NCI-H748 (cell line): ENCODE measurements at regions not wholly inside any gene's neighbourhood (a gene's known extent, or its start where the extent isn't known, plus 50 kb on each side); places are given as distances from the start of the nearest gene placed in this dataset.
"Not testable (repeated sequence)": the region's sequence is repeated elsewhere in the genome, so short reads cannot be mapped to it uniquely, and the experiment has no call there.

Source experiments
- DNase-seq: peaks from one replicate; lab custom pipeline; 2025; ENCODE audit not compliant: unreplicated experiment; lab: John Stamatoyannopoulos, UW

DNA sequence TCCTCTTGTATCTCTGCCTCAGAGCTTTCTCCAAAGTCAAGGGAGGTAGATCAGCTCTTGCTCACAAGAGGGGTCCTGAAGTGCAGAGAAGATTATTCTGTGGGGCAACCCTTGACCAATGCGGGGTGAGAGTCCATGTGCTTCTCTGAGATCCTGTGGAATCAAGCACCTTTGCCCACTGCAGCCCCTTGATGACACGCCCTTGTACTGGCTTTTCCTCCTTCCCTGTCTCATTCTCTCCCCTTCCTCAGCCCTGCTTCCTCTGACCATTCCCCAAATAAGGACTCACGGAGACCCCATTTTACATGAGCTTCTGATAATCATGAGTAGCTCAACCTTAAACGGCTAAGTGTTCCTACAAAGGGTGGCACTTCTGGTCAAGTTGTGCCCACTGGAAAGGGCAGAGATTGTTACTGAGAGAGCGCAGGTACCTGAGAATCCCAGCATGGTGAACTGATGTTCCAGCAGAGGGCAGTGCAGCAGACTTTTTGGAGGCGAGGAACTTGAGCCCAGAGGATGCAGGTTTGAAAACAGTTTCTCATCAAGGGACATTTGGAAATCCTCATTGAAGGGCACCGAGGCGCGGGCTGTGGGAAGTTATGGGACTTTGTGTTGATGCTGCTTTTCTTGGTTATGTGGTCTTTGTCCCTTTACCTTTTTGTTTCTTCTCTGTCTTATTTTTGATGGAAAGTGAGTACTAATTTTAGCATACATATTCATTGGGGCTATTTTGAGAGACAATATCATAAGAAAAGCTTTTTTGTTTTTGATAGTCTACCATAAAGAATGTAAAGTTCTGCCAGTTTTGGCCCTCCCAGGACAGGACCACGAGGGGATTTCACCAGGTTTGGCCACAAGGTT, 201.3 kb downstream of the RBM46 start:
- DNase-seq: peak; percentile 55

DNA sequence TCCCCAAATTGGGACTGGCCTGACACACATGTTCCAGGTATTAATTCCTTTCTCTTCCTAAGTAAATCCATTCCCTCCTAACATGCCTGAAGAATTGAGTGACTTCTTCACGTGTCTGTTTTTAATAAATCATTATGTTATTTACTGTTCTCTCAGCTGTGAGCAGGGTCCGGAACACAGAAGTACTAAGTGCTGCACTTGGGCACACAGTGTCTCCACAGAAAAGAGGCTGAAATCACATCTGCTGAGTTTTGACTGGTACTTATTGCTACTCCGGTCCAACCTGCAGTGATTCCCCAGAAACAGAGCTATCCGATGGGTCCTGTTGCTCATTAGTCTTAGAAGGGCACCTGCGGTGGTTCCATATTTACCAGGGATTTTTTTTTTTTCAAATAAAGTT, 202.6 kb downstream of the RBM46 start:
- no peak for DNase-seq

DNA sequence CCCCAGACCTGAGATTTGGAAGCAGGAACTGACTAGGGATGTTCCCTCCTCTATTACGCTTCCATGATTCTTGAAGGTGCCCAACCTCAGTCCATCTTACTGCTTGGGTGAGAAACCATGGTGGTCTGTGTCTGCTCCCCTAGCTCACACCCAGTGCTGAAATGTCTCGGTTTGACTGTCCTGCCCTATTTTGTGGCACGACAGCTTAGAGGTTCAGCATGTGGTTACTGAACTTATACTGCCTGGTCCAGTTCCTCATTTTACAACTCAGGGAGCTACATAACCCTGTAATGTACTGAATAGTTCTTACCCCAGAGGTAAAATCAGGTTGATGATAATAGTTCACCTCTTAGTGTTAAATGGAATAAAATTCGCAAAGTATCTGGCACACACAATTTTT, 203.1 kb downstream of the RBM46 start:
- DNase-seq: no peak

DNA sequence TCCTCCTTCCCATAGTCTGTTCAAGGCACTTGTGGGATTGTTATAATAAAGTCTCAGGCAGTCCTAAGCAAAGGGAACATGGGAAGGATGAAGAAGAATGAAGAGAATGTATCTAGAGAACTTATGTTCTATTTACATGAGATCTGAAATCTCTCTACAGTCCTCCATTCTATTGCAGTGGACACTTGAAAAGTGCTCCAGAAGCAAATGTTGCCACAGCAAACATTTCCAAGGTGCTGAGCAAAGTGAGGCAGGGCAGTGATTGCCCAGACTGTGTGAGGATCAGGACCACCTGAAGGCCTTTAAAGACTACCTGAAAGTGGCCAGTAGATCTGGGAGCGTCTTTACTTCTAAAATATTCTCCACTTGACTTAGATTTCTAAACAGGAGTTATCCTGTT, 203.5 kb downstream of the RBM46 start:
- no peak for DNase-seq

DNA sequence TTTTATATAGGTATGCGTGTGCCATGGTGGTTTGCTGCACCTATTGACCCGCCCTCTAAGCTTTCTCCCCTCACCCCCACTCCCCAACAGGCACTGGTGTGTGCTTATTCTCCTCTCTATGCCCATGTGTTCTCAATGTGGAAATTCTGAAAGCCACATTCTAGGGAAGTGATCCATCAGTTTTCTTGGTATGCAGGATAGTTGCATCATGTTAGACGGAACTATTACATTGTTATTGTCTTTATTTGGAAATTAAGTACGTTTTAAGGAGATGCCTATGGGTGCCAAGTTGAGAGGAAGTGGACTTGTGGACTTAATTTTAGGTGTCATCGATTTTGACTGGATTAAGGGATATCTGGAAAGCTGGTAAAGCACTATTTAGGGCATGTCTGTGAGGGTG, 204.6 kb downstream of the RBM46 start:
- DNase-seq: no peak

DNA sequence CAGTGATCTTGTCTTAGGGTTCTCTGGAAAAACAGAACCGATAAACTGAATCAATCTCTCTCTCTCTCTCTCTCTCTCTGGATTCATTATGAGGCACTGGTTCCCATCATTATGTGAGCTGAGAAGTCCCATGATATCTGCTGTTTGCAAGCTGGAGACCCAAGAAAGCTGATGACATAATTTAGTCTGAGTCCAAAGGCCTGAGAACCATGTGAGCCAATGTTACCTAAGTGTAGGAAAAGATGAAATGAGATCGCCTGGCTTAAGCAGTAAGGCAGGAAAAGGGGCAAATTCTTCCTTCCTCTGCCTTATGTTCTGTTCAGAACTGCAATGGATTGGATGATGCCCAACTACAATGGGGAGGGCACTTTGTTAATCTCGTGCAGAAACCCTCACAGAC, 207.4 kb downstream of the RBM46 start:
- no peak for DNase-seq

DNA sequence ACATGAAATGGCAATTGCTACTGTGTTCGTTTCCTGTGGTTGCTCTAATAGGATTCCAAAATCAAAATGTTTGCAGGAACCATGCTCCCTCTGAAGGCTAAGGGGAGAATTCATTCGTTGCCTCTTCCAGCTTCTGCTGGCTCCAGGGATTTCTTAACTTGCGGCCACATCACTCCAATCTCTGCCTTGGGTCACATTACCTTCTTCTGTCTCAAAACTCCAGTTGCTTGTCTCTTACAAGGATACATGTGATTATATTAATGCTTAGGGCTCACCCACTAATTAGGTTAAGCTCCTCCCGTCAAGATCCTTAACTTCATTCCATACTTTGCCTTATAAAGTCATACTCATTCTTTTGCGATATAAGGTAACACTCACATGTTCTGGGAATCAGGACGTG, 208.4 kb downstream of the RBM46 start:
- DNase-seq: no peak

DNA sequence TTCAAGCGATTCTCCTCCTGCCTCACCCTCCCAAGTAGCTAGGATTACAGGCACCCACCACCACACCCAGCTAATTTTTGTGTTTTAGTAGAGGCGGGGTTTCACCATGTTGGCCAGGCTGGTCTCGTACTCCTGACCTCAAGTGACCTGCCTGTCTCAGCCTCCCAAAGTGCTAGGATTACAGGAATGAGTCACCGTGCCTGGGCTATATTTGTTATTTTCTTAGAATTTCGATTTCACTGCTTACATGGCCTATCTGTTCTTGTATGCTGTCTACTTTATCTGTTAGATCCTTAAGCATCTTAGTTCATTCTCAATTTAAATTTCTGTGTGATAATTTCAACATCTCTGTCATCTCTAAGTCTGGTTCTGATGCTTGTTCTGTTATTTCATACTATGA, 210.6 kb upstream of the NPY2R start:
- not testable (repeated sequence) for DNase-seq

DNA sequence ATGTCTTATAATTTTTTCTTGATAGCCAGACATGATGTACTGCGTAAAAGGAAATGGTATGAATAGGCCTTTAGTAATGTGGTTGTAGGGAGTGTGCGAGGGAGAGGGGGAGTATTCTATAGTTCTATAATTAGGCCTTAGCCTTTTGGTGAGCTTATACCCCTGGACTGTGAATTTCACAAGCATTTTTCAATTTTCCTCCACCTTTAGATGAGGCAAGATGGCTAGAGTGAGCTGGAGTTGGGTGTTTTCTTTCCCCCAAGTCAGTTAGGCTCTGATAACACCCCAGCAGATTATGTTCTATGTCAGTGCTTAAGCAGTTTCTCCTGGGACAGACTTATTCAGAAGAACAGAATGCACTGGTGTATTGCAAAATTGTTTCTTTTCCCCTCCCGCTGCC, 210.2 kb upstream of the NPY2R start:
- no peak for DNase-seq

DNA sequence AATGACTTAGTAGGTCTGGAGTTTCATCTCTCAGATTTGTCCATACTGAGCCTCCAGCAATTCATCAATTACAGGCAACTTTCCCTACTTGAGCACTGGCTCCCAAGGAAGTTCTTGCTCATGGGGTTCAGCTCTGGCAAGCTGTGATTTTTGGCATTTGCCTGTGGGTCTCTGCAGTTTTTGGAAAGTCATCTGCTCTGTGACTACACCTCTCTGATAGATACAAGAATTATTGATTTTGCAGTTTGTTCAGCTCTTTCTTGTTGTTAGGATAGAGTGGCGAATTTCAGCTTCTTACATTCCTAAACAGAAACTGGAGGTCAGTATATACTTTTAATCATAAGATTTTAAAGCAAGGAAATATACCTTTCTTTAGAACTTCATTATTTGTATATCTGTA, 209.7 kb upstream of the NPY2R start:
- no peak for DNase-seq

DNA sequence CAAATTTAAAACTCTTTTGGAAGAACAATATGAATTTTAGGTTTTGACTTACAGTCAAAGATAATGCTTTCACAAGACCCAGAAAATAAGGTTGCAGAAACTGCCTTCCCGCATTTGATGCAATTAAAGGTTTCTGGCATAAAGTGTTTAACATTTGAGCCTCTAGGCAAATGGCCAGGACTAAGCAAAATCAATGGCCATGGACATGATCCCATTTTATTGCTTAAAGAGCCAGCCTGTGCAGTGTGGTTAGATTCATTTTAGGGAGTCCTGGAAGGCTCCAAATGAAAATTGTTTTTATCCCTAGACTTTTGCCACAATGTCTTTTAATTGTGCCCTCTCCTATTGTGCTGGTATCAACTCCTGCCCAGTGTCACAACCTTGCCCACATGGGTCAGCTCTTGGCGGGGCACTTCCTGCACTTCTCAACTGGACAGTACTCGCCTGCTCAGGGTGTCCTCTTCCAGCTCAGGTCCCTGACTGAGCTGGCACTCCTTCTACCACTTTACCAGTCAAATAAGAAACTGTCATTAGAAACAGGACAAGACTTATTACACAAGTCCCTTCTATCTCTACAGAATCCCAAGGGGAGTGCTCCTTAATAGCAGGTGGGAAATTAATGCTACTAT, 208.4 kb upstream of the NPY2R start:
- DNase-seq: no peak

DNA sequence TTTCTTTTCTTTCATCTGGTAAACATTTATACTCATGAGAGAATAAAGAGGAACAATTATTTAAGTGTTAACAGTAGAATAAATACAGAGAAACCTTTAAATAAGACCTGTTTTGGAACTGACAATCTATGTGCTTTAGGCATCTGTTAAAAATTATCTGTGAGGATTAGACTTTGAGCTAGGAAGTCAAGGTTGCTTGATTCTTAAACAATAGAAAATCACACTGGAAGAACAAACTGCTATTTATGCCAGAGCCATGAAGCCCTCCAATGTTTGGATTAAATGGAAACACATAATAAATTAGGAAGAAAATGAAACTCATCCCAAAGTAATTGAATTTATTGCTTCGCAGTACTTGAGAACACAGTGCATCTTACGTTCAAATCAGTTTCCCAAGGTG, 207.2 kb upstream of the NPY2R start:
- DNase-seq: no peak

DNA sequence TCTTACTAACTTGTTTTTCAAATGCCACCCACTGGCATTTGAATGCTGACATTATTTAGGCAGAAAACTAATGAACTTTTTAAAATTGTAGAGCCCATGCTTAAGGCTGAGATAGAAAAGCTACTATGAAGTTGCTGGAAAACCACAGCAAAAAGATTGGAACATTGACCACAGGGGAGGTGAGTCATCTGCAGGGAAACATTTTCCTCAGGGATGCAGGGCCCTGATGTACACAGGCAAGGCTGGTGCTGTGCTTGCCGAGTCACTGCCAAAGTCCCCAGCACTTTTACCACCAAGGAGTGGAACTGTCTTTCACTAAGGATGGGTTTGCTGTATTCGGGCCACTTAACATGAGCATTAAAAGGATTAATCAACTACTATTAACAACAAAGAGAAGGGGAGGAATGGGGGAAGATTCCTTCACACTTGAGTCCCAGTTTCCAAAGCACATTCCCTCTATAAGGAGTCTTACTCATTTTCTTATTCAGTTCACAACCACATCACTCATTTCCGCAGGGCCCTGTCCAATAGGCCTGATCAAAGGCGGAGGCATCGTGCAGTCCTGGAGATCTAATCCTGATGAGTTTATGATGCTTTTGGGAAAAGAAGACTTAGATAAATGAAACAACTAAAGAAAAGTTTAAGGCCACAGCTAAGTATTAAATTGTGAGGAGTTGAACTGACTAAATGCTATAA, 202.9 kb upstream of the NPY2R start:
- DNase-seq: no peak

DNA sequence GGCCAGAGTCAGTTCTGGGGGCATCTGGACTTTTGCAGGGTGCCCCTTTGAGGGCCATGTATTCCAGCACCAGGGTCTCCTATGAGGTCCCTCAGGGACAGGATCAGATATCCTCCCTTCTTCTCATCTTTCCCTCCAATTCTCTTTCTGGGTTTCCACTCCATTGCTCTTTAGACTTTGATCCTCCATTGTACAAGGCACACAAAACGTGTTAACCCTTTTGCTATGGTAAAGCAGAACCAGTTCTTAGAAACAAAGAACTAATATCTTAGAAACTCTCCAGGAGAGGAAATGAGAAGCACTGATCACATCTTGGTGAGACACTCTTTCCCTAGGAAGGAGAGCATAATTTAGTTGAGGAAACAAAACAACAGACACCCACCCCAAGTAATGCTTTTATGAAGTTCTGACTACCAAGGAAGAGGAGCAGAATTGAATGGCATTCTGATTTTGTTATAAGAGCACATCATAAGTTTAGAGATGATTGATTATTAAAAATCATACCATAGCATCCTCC, 200.7 kb upstream of the NPY2R start:
- DNase-seq: no peak

DNA sequence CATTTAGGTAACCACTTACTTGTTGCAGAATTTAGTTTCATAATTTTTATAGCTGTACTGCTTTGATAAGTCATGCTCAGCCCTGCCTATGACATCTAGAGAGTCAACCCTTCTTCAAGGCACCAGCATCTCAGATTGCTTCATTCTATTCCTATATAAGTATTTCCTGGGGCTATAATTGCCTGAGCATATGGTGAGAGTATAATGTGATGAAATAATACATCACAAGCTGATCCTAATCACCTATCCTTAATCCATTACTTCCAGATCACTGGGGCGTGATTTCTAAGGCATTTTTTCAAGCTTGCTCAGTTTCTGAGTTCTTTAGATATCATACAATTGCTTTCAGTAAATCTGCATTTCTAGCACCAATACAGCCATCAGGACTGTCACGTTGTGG, 200.0 kb upstream of the NPY2R start:
- DNase-seq: no peak

DNA sequence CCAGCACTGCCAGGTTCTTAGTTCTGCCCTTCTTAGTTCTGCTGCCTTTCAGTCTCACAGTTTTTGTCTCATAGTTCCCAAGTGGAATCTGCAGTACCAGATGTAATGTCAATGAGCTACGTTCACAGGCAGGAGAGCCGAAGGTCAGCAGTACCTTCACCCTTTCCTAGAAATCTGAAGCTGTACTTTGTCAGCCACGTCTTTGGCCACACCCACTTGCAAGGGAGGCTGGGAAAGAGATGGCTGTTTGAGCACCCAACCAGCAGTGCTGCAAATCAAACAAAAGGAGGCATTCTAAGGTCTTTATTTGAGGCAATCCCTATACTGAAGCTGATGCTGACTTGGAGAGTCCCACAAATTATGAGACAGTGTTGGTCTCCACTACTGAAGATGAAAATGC, 199.1 kb upstream of the NPY2R start:
- DNase-seq: peak; percentile 21

DNA sequence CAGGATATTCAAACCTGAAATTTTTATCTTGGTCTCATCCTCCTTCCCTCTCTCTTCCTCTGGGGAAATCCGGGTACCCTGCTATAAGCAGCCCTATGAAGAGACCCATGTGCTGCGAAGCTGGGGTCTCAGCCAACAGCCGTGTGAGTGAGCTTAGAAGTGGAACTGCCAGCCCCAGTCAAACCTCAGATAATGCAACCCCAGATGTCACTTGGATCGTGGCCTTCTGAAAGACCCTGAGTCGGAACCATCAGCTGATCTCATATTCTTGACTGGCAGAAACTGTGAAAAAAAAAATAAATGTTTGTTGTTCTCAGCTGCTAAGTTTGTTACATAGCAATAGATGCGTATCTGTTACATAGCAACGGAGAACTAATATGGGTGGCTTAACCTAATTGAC, 198.1 kb upstream of the NPY2R start:
- DNase-seq: no peak

DNA sequence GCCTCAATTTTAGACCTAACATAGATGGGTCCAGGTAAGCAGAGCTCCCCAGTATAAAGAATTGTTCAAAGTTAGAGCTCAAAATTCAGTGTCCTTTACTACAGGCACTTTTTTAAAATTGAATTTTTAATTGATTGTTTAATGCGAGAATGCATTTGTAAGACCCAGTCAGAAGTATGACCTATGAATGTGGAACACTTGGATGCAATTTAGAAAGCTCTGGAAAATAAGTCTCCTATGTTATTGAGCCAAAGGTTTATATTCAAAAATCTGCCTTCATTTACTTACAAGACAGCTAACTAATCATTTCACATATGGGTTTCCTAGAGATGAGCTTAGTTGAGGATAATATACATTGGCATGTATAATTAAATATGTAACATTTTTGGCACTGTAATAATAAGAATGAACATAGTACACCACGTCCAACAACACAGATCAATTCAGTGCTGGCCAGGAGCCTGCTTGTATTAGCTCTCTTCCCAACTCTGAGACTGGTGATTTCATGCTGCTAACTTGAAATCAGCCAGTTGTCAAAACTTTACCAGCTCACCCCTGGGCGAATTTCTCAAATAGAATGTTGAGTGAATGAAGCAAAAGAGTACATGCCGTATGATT, 197.2 kb upstream of the NPY2R start:
- DNase-seq: no peak

DNA sequence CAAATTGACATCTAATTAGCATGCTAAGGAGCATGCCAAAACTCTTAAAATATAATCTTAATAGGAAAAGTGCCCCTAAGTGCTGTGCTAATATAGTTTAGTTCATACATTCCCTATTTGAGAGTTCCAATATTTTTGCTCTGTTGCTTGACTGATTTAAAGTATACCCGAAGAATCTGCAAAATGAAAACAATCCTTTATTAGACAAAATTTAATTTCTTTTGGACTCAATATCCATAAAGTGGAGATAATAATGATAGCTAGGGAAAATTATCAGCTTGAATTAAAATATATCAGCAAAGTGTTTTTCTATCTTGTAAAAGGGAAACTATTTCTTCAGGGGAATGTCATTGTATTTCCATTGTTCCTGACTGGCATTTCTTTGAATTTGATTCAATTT, 196.0 kb upstream of the NPY2R start:
- no peak for DNase-seq

DNA sequence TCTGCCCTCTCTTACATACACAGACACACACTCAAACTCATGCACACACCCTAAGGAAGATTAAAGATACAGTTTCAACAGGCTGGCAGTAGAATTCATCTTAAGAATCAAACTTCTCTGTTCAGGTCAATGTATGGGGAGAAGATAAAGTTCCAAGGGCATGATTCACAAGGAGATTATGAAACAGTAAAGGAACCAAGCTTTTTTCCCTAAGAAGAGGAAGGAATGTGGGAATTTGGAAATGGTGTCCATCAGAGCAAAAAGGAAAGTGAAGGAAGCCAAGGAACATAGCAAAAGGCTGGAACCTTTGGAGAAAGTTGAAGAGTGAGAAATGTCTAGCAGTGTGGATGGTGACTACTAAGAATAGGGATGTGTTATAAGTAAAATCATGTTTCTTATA, 191.0 kb upstream of the NPY2R start:
- no peak for DNase-seq

DNA sequence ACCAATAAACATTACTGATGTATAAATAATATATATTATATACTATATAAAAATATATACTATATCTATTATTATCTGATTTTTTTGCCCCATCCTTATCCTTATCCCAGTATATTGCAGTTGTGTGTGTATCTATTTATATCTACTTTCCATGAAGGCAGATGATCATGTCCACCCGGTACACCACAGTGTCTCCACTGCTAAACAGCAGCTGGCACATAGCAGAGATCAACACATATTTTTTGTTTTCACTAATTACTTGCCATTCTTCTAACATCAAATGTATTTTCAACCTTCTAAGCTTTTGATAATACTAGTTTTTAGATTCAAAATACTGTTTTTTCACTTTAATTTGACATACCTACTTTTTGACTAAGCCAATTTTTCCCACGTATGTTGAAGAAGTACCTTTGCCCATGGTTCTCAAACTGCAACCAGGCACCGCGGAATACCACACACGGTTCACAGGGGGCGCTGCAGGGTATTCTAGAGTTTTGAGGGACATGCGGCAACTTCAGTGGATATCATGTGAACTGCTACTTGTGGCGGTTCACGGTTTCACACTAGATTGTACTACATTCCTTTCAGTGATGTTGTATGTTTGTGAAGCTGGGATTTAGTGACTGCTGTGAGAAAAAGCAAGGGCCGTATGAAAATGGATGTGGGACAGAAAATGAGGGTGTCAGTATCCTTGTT, 182.5 kb upstream of the NPY2R start:
- peak; percentile 42 for DNase-seq
